ENCODE measurements at regions not wholly inside any gene's neighbourhood (a gene's known extent, or its start where the extent isn't known, plus 50 kb on each side); places are given as distances from the start of the nearest gene placed in this dataset.
"Not testable (repeated sequence)": the region's sequence is repeated elsewhere in the genome, so short reads cannot be mapped to it uniquely, and the experiment has no call there.

- no peak for TF ChIP-seq CTCF (conservative IDR thresholded peaks at IDR 0.05; ENCODE audit: low read length)
- H3K4me3 ChIP-seq (ENCODE audit: low read length), result no peak overlapping the region
- no peak for DNase-seq (ENCODE audit: low read depth)
These were observed 98.1 kb upstream of the HS6ST1 start for GRCh38 chr2:128416806-128417205.

GRCh38 chr2:128417264-128417663 lies 98.6 kb upstream of the HS6ST1 start:
- DNase-seq (ENCODE audit: low read depth); H3K4me3 ChIP-seq (ENCODE audit: low read length): not testable (repeated sequence)

- no peak overlapping the region for H3K4me3 ChIP-seq (ENCODE audit: low read length)
- no peak for TF ChIP-seq CTCF (conservative IDR thresholded peaks at IDR 0.05; ENCODE audit: low read length)
- no peak for DNase-seq (ENCODE audit: low read depth)
These were observed 101.5 kb upstream of the HS6ST1 start for GRCh38 chr2:128420131-128420530.

GRCh38 chr2:128420776-128421175 lies 102.1 kb upstream of the HS6ST1 start:
- H3K4me3 ChIP-seq (ENCODE audit: low read length), result no peak overlapping the region
- TF ChIP-seq CTCF (conservative IDR thresholded peaks at IDR 0.05; ENCODE audit: low read length), result no peak
- DNase-seq (ENCODE audit: low read depth), result no peak

DNA sequence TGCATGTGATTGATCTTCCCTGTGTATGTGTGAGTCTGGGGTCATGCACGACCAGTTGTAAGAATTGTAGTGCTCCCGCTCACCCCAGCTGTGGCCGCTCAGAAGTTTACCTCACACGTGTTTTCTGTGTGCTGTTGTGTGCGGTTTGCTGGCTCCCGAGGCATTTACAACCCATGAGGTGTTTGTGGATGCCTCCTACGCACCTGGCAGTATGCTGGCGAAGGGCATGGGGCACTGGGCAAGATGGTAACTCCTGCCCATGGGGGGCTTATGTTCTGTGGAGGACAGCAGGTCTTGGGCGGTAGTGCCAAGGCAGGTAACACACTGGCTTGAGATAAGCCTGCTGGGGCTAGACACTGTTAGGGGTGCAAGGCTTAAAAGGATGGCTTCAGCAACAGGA lies 102.6 kb upstream of the HS6ST1 start:
- TF ChIP-seq CTCF (conservative IDR thresholded peaks at IDR 0.05; ENCODE audit: low read length), result no peak
- no peak for DNase-seq (ENCODE audit: low read depth)
- H3K4me3 ChIP-seq (ENCODE audit: low read length), result no peak overlapping the region

- DNase-seq (ENCODE audit: low read depth), result no peak
- H3K4me3 ChIP-seq (ENCODE audit: low read length), result no peak overlapping the region
- TF ChIP-seq CTCF (conservative IDR thresholded peaks at IDR 0.05; ENCODE audit: low read length), result no peak
These were observed 103.2 kb upstream of the HS6ST1 start for GRCh38 chr2:128421861-128422311.

GRCh38 chr2:128422571-128422970 lies 103.9 kb upstream of the HS6ST1 start:
- H3K4me3 ChIP-seq (ENCODE audit: low read length), result no peak overlapping the region
- DNase-seq (ENCODE audit: low read depth), result peak; percentile 99
- no peak for TF ChIP-seq CTCF (conservative IDR thresholded peaks at IDR 0.05; ENCODE audit: low read length)

- no peak for TF ChIP-seq CTCF (conservative IDR thresholded peaks at IDR 0.05; ENCODE audit: low read length)
- no peak overlapping the region for H3K4me3 ChIP-seq (ENCODE audit: low read length)
- no peak for DNase-seq (ENCODE audit: low read depth)
These were observed 105.1 kb upstream of the HS6ST1 start for GRCh38 chr2:128423788-128424165.

Data from AG10803 (cell line).